DND-41 (cell line): ENCODE measurements at regions not wholly inside any gene's neighbourhood (a gene's known extent, or its start where the extent isn't known, plus 50 kb on each side); places are given as distances from the start of the nearest gene placed in this dataset.

Experiments used
- CTCF ChIP-seq: IDR thresholded peaks from 2 replicates; pipeline ENCODE4 v1.5.1; 2012; ENCODE audit warnings: borderline replicate concordance, low read length, moderate library complexity, mild to moderate bottlenecking; ENCODE audit not compliant: poor library complexity, severe bottlenecking; ENCODE audit errors: extremely low read depth
- EZH2 ChIP-seq: IDR thresholded peaks from 3 replicates; pipeline ENCODE4 v1.6.1; 2012; ENCODE audit warnings: borderline replicate concordance, low read depth, mild to moderate bottlenecking, moderate library complexity, low read length, inconsistent platforms; ENCODE audit not compliant: severe bottlenecking

GRCh38 chr3:107432013-107432515 is 54.8 kb downstream of the CCDC54 start:
- TF ChIP-seq CTCF, result no peak
- TF ChIP-seq EZH2, result no peak
